Naive thymus-derived CD4-positive, alpha-beta T cell (primary cell): ENCODE measurements at regions not wholly inside any gene's neighbourhood (a gene's known extent, or its start where the extent isn't known, plus 50 kb on each side); places are given as distances from the start of the nearest gene placed in this dataset.

Experiments
- ATAC-seq: fragments of 150-1000 bp; cut with Tn5 transposase; 2 replicates; pipeline ENCODE4 v1.10.0; 2021; ENCODE audit warnings: mild to moderate bottlenecking, moderate library complexity
- CTCF ChIA-PET: fragments of 350-600 bp; sonication (Branson Sonifier 250); formaldehyde crosslinking; loops from one replicate; lab custom pipeline; 2021; ENCODE audit warnings: antibody characterized with exemption; lab: Charles Lee
- POLR2A ChIA-PET: fragments of 350-600 bp; sonication (Branson Sonifier 250); formaldehyde crosslinking; loops from one replicate; lab custom pipeline; 2021; ENCODE audit warnings: antibody characterized with exemption, inconsistent platforms; lab: Charles Lee
- DNase-seq, 9 donors: peaks; one replicate each; pipeline versions ENCODE4 v3.0.0 to v3.0.0-alpha.2; 2020 to 2022; ENCODE audit warnings: mixed read lengths in 1 of 9
- H3K27ac ChIP-seq: one replicate; pipeline ENCODE4 v1.7.0; 2013; ENCODE audit warnings: mild to moderate bottlenecking, low read depth, low read length, moderate library complexity
- H3K27me3 ChIP-seq, 2 donors: one replicate each; pipeline ENCODE4 v1.7.0; 2013; ENCODE audit warnings: low read length in 2 of 2, mild to moderate bottlenecking in 2 of 2, moderate library complexity in 2 of 2; ENCODE audit not compliant: control insufficient read depth in 2 of 2, insufficient read depth in 2 of 2
- H3K36me3 ChIP-seq, 3 experiments: 1 replicate in 2 of 3; 2 replicates in 1 of 3; pipeline ENCODE4 v1.7.0; 2013; ENCODE audit warnings: low read length in 3 of 3, mild to moderate bottlenecking in 3 of 3, moderate library complexity in 1 of 3; ENCODE audit not compliant: insufficient read depth in 3 of 3, control insufficient read depth in 2 of 3
- H3K4me1 ChIP-seq, 2 donors: one replicate each; pipeline ENCODE4 v1.7.0; 2013; ENCODE audit warnings: low read length in 2 of 2, mild to moderate bottlenecking in 2 of 2, moderate library complexity in 1 of 2; ENCODE audit not compliant: control insufficient read depth in 2 of 2, insufficient read depth in 2 of 2
- H3K4me3 ChIP-seq: 2 replicates; pipeline ENCODE4 v1.7.0; 2013; ENCODE audit warnings: mild to moderate bottlenecking, low read length
- H3K9me3 ChIP-seq, 3 experiments: 1 replicate in 2 of 3; 2 replicates in 1 of 3; pipeline ENCODE4 v1.7.0; 2013; ENCODE audit warnings: low read length in 3 of 3; ENCODE audit not compliant: control insufficient read depth in 2 of 3
- H3K27ac Mint-ChIP-seq, 9 donors: one replicate each; pipeline ENCODE4 v1.8.0; 2020 to 2022; ENCODE audit warnings: mixed read lengths in 9 of 9, mild to moderate bottlenecking in 8 of 9, moderate library complexity in 5 of 9, inconsistent platforms in 2 of 9
- H3K27me3 Mint-ChIP-seq, 5 donors: one replicate each; pipeline ENCODE4 v1.8.0; 2021 to 2022; ENCODE audit warnings: mixed read lengths in 5 of 5, mild to moderate bottlenecking in 1 of 5
- H3K36me3 Mint-ChIP-seq, 5 donors: one replicate each; pipeline ENCODE4 v1.8.0; 2020 to 2022; ENCODE audit warnings: mixed read lengths in 5 of 5, mild to moderate bottlenecking in 3 of 5, inconsistent platforms in 1 of 5
- H3K4me1 Mint-ChIP-seq, 7 donors: one replicate each; pipeline ENCODE4 v1.8.0; 2020 to 2022; ENCODE audit warnings: mixed read lengths in 7 of 7, mild to moderate bottlenecking in 3 of 7, inconsistent platforms in 1 of 7
- H3K4me3 Mint-ChIP-seq, 10 donors: one replicate each; pipeline ENCODE4 v1.8.0; 2020 to 2022; ENCODE audit warnings: mild to moderate bottlenecking in 10 of 10, mixed read lengths in 10 of 10, moderate library complexity in 6 of 10, inconsistent platforms in 2 of 10
- H3K9me3 Mint-ChIP-seq, 11 donors: one replicate each; pipeline ENCODE4 v1.8.0; 2020 to 2022; ENCODE audit warnings: mixed read lengths in 11 of 11, mild to moderate bottlenecking in 4 of 11, inconsistent platforms in 1 of 11, moderate library complexity in 1 of 11
- intact Hi-C, 2 donors: fragments of 100-400 bp; cut with micrococcal nuclease; formaldehyde crosslinking; loops; one replicate each; pipeline ENCODE4 v1.15.1; 2023

DNA sequence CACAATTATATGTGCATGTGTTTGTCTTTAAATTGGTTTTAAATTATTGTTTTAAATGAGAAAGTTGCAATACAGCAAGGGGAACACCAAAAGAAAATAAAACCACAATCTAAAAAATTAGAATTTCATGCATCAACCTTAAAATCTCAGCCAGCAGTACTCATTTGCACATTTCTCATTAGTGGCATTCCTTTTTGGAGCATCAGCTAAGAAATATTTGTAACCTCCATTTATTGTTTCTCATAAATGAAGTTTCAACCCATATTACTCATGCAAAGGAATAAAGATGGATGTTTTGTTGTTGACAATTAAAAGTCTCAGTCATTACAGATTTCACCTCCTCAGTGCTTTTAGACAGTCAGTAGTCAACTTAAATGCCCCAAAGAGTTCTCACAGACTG, 160.1 kb downstream of the TBX15 start:
- peaks cover 0 to 41% (median 16%) of the 10 kb centered on the region in 11 donors for H3K9me3 Mint-ChIP-seq
- no peak overlapping the region for H3K27ac Mint-ChIP-seq
- H3K4me3 ChIP-seq: no peak overlapping the region
- H3K36me3 Mint-ChIP-seq: peaks cover 0 to 6% (median 0%) of the 10 kb centered on the region in 5 donors
- H3K27me3 Mint-ChIP-seq: peaks cover 0 to 6% (median 0%) of the 10 kb centered on the region in 5 donors
- ChIA-PET CTCF (no interaction called here), POLR2A (no interaction called here)
- no peaks in the 10 kb centered on the region for H3K36me3 ChIP-seq
- intact Hi-C loops: no loop called here
- no peak overlapping the region for H3K4me3 Mint-ChIP-seq
- no peaks in the 10 kb centered on the region for H3K4me1 Mint-ChIP-seq
- ATAC-seq (no peak), DNase-seq (no peak)
- H3K4me1 ChIP-seq: no peaks in the 10 kb centered on the region
- H3K27me3 ChIP-seq: no peaks in the 10 kb centered on the region
- H3K27ac ChIP-seq: no peak overlapping the region
- no peaks in the 10 kb centered on the region for H3K9me3 ChIP-seq

- Mint-ChIP-seq H3K4me3 (no peak overlapping the region), H3K36me3 (peaks cover 0 to 6% (median 0%) of the 10 kb centered on the region in 5 donors), H3K27me3 (peaks cover 0 to 6% (median 0%) of the 10 kb centered on the region in 5 donors), H3K9me3 (peaks cover 0 to 41% (median 16%) of the 10 kb centered on the region in 11 donors), H3K27ac (no peak overlapping the region), H3K4me1 (no peaks in the 10 kb centered on the region)
- intact Hi-C loops: no loop called here
- Histone ChIP-seq H3K27ac (no peak overlapping the region), H3K27me3 (no peaks in the 10 kb centered on the region), H3K36me3 (no peaks in the 10 kb centered on the region), H3K4me3 (no peak overlapping the region), H3K4me1 (no peaks in the 10 kb centered on the region), H3K9me3 (no peaks in the 10 kb centered on the region)
- DNase-seq (no peak), ATAC-seq (no peak)
- ChIA-PET POLR2A (no interaction called here), CTCF (no interaction called here)
Measured at GRCh38 chr1:118827636-118828035, 160.5 kb downstream of the TBX15 start.

DNA sequence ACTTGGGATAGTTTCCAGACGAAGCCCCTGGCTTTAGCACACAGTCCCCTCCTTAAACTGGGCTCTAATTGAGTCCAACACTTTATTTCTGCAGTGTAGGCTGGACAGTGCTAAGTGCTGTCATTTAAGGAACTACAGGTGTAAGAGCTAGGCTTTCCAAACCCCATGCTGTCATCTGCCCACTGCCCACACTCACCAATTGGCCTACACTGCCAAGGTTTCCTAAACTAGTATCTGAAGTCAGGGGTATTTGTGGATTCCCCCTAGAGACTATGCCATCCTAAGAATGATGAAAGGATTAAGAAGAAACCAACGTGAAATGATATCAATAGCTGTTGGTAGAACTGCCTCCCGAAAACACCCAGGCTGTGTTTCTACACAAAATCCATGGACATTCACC, 160.9 kb downstream of the TBX15 start:
- DNase-seq (no peak), ATAC-seq (no peak)
- Histone ChIP-seq H3K4me3 (no peak overlapping the region), H3K9me3 (no peaks in the 10 kb centered on the region), H3K27ac (no peak overlapping the region), H3K36me3 (no peaks in the 10 kb centered on the region), H3K4me1 (no peaks in the 10 kb centered on the region), H3K27me3 (no peaks in the 10 kb centered on the region)
- Mint-ChIP-seq H3K4me1 (no peaks in the 10 kb centered on the region), H3K4me3 (no peak overlapping the region), H3K9me3 (peaks cover 0 to 37% (median 14%) of the 10 kb centered on the region in 11 donors), H3K27me3 (peaks cover 0 to 6% (median 0%) of the 10 kb centered on the region in 5 donors), H3K27ac (no peak overlapping the region), H3K36me3 (peaks cover 0 to 6% (median 0%) of the 10 kb centered on the region in 5 donors)
- ChIA-PET CTCF (no interaction called here), POLR2A (no interaction called here)
- intact Hi-C loops: no loop called here

DNA sequence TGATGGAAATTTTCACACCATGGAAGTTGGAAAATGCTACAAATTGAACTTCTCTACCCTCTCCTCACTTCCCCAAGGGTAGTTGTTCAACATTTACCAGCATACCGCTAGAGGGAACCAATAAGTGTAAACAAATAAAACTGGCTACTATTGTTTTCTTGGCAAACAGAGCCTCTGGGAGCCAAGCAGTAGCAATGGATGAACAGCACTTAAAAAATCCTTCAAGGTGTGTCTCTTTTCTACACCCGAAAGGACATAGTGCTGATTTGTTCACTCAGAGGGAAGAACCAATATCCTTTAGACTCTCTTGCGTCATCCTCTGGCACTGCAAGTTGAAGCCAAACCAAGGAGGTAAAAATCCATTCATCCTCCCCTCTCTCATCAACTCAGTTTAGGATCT, 161.5 kb downstream of the TBX15 start:
- Mint-ChIP-seq H3K27ac (no peak overlapping the region), H3K4me1 (no peaks in the 10 kb centered on the region), H3K36me3 (peaks cover 0 to 6% (median 0%) of the 10 kb centered on the region in 5 donors), H3K4me3 (no peak overlapping the region), H3K9me3 (peaks cover 0 to 41% (median 14%) of the 10 kb centered on the region in 11 donors), H3K27me3 (peaks cover 0 to 6% (median 0%) of the 10 kb centered on the region in 5 donors)
- no peaks in the 10 kb centered on the region for H3K27me3 ChIP-seq
- ATAC-seq (no peak), DNase-seq (no peak)
- H3K27ac ChIP-seq: no peak overlapping the region
- CTCF ChIA-PET: no interaction called here
- POLR2A ChIA-PET: no interaction called here
- intact Hi-C loops: no loop called here
- no peaks in the 10 kb centered on the region for H3K4me1 ChIP-seq
- no peaks in the 10 kb centered on the region for H3K36me3 ChIP-seq
- no peak overlapping the region for H3K4me3 ChIP-seq
- no peaks in the 10 kb centered on the region for H3K9me3 ChIP-seq

GRCh38 chr1:118825619-118826018, 162.5 kb downstream of the TBX15 start:
- H3K36me3 ChIP-seq: no peaks in the 10 kb centered on the region

DNA sequence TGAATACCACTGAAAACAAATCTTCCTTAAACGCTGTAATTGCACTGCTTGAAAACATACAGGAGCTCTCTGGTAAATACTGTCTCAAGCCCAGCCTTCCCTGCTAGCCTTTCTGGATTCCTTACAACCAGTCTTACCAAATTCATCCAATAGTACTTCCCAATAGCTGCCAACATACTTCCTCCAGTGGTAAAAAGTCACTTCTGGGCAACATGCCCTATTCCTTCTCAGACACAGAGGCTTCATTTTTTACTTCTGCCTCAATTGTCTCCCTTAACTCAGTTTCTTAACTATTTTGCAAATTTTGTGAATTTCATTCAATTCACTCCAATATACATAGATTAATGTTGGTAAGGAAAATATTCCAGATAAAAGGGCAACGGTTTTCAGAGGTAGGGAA, 166.3 kb downstream of the TBX15 start:
- ATAC-seq: no peak
- H3K27me3 Mint-ChIP-seq: no peaks in the 10 kb centered on the region
- no peak overlapping the region for H3K27ac Mint-ChIP-seq
- no peak for DNase-seq
- peaks cover 0 to 24% (median 4%) of the 10 kb centered on the region in 11 donors for H3K9me3 Mint-ChIP-seq
- no peaks in the 10 kb centered on the region for H3K4me1 Mint-ChIP-seq
- H3K27me3 ChIP-seq: no peaks in the 10 kb centered on the region
- no peaks in the 10 kb centered on the region for H3K4me1 ChIP-seq
- H3K36me3 ChIP-seq: no peaks in the 10 kb centered on the region
- H3K9me3 ChIP-seq: no peaks in the 10 kb centered on the region
- intact Hi-C loops: no loop called here
- no peaks in the 10 kb centered on the region for H3K36me3 Mint-ChIP-seq
- H3K27ac ChIP-seq: no peak overlapping the region
- CTCF ChIA-PET: no interaction called here
- H3K4me3 Mint-ChIP-seq: no peak overlapping the region
- H3K4me3 ChIP-seq: no peak overlapping the region
- POLR2A ChIA-PET: no interaction called here

More at GRCh38 chr1:118825619-118826018, 162.5 kb downstream of the TBX15 start:
- Histone ChIP-seq H3K4me3 (no peak overlapping the region), H3K27me3 (no peaks in the 10 kb centered on the region), H3K9me3 (no peaks in the 10 kb centered on the region), H3K4me1 (no peaks in the 10 kb centered on the region), H3K27ac (no peak overlapping the region)
- Mint-ChIP-seq H3K36me3 (peaks cover 0 to 6% (median 0%) of the 10 kb centered on the region in 5 donors), H3K27ac (no peak overlapping the region), H3K27me3 (peaks cover 0 to 6% (median 0%) of the 10 kb centered on the region in 5 donors), H3K4me1 (no peaks in the 10 kb centered on the region), H3K9me3 (peaks cover 0 to 41% (median 12%) of the 10 kb centered on the region in 11 donors), H3K4me3 (no peak overlapping the region)
- ChIA-PET POLR2A (no interaction called here), CTCF (no interaction called here)
- DNase-seq: no peak
- intact Hi-C loops: no loop called here
- ATAC-seq: no peak

DNA sequence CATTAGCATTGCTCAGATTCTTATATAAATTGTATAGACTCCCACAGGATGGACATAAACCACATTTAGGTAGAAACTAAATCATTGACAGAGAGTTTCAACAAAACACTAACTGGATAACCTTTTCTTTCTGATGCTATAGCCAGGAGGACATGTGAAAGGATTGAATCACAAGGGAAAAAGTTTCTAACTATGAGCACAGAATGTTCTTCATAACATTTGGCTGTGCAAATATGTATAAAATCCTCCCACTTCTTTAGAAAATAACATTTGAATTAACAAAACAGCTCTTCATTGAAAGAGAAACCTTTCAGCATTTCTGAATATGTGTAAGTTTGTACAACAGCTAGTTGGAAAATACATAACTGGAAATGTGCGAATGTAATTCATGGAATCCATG, 167.3 kb downstream of the TBX15 start:
- intact Hi-C loops: no loop called here
- ATAC-seq: no peak
- ChIA-PET POLR2A (no interaction called here), CTCF (no interaction called here)
- Mint-ChIP-seq H3K27me3 (no peaks in the 10 kb centered on the region), H3K36me3 (no peaks in the 10 kb centered on the region), H3K27ac (no peak overlapping the region), H3K4me3 (no peak overlapping the region), H3K4me1 (no peaks in the 10 kb centered on the region), H3K9me3 (peaks cover 0 to 24% (median 4%) of the 10 kb centered on the region in 11 donors)
- H3K27ac ChIP-seq: no peak overlapping the region
- DNase-seq: no peak
- H3K4me1 ChIP-seq: no peaks in the 10 kb centered on the region
- no peak overlapping the region for H3K4me3 ChIP-seq
- H3K36me3 ChIP-seq: no peaks in the 10 kb centered on the region
- H3K27me3 ChIP-seq: no peaks in the 10 kb centered on the region
- H3K9me3 ChIP-seq: no peaks in the 10 kb centered on the region
